ENCODE measurements at regions not wholly inside any gene's neighbourhood (a gene's known extent, or its start where the extent isn't known, plus 50 kb on each side); places are given as distances from the start of the nearest gene placed in this dataset.
A peak's percentile ranks its signal among the peaks of the same experiment; 100 is the strongest.

DNA sequence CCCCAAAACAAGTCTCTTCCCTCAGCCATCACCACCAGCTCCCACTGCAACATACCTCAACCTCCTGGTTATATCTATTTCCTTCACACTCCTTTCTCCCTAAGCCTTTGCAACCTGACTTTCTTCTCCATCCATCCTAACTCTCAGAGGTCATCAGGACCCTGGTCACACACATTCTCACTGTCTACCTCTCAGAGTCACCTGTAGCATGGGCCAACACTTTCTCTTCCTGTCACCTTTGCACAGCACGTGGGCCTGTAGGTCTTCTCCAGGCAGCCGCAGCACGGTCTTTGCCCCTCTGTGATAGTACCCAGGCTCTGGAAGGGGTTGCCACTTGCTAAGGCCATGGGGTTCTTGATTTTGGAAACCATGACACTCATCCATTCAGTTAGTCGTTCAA is 921.1 kb downstream of the UQCRFS1 start:
- H2BK15ac ChIP-seq (ENCODE audit: low read depth, low read length) = no peak overlapping the region
- no peak overlapping the region for H3K4me2 ChIP-seq (ENCODE audit: insufficient read depth, insufficient read length, low read length)
- H2AFZ ChIP-seq (ENCODE audit: low read length) = no peak overlapping the region
- H3K9me3 ChIP-seq (ENCODE audit: control insufficient read depth, low read depth, low read length) = no peaks in the 10 kb centered on the region
- H3K23me2 ChIP-seq (ENCODE audit: insufficient read length, low read depth, low read length, poor library complexity, severe bottlenecking) = no peaks in the 10 kb centered on the region
- H3K79me2 ChIP-seq (ENCODE audit: insufficient read depth, low read length) = no peaks in the 10 kb centered on the region
- H3K27me3 ChIP-seq (ENCODE audit: insufficient read depth, low read length) = no peaks in the 10 kb centered on the region
- H3K9ac ChIP-seq (ENCODE audit: extremely low read depth, insufficient read length, low read length) = no peak overlapping the region
- no peaks in the 10 kb centered on the region for H4K20me1 ChIP-seq (ENCODE audit: control insufficient read depth, insufficient read depth, insufficient read length)
- no peak overlapping the region for H3K4ac ChIP-seq (ENCODE audit: low read depth, low read length)
- no peaks in the 10 kb centered on the region for H3K36me3 Mint-ChIP-seq (ENCODE audit: insufficient read depth in 1 of 3, low read depth in 3 of 3)
- H3K27ac Mint-ChIP-seq = peak overlapping the region; percentile 37 to 86 (median 84); a peak in 6 of 7 replicates
- H3K23ac ChIP-seq (ENCODE audit: insufficient read length, low read depth, low read length) = no peak overlapping the region
- H2BK5ac ChIP-seq (ENCODE audit: insufficient read length, low read length) = no peak overlapping the region
- H3T11ph ChIP-seq (ENCODE audit: low read length) = no peak overlapping the region
- DNase-seq = no peak
- peaks cover 17% of the 10 kb centered on the region for H3K4me1 ChIP-seq (ENCODE audit: insufficient read depth, low read length)
- H2BK12ac ChIP-seq (ENCODE audit: insufficient read length, low read depth, low read length) = peak overlapping the region; percentile 38
- H4K5ac ChIP-seq (ENCODE audit: insufficient read length, low read depth, low read length) = no peak overlapping the region
- TF ChIP-seq, protein P1, sequence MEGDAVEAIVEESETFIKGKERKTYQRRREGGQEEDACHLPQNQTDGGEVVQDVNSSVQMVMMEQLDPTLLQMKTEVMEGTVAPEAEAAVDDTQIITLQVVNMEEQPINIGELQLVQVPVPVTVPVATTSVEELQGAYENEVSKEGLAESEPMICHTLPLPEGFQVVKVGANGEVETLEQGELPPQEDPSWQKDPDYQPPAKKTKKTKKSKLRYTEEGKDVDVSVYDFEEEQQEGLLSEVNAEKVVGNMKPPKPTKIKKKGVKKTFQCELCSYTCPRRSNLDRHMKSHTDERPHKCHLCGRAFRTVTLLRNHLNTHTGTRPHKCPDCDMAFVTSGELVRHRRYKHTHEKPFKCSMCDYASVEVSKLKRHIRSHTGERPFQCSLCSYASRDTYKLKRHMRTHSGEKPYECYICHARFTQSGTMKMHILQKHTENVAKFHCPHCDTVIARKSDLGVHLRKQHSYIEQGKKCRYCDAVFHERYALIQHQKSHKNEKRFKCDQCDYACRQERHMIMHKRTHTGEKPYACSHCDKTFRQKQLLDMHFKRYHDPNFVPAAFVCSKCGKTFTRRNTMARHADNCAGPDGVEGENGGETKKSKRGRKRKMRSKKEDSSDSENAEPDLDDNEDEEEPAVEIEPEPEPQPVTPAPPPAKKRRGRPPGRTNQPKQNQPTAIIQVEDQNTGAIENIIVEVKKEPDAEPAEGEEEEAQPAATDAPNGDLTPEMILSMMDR (conservative IDR thresholded peaks at IDR 0.05) = no peak
- H4K8ac ChIP-seq (replicated peaks; ENCODE audit: insufficient read length, low read depth, low read length) = no peak overlapping the region
- H3K4me1 Mint-ChIP-seq = peaks cover 60 to 71% of the 10 kb centered on the region in 2 experiments
- H2BK120ac ChIP-seq (ENCODE audit: low read depth, low read length, poor library complexity, severe bottlenecking) = no peak overlapping the region
- H3K18ac ChIP-seq (ENCODE audit: insufficient read length, low read depth, low read length) = peak overlapping the region; percentile 75
- H3K27me3 Mint-ChIP-seq (ENCODE audit: low read depth) = no peaks in the 10 kb centered on the region
- no peaks in the 10 kb centered on the region for H3K79me1 ChIP-seq (ENCODE audit: insufficient read depth, low read depth, low read length, poor library complexity, severe bottlenecking)
- no peak overlapping the region for H3K27ac ChIP-seq (ENCODE audit: insufficient read length, low read depth, low read length)
- H2BK20ac ChIP-seq (ENCODE audit: low read depth, low read length, poor library complexity, severe bottlenecking) = no peak overlapping the region
- no CpG with 5 or more reads among the region's 4 CpGs for WGBS (ENCODE audit: extremely low coverage, insufficient read length, low lambda C conversion rate)
- peak overlapping the region; percentile 67; the same call in 1 of the 2 replicates for H3K14ac ChIP-seq (ENCODE audit: insufficient read depth, low read length)
- H2AK5ac ChIP-seq (ENCODE audit: insufficient read length, low read length) = no peak overlapping the region
- no peak overlapping the region for H4K91ac ChIP-seq (ENCODE audit: insufficient read length, low read depth, low read length)
- no peak overlapping the region for H3K56ac ChIP-seq (ENCODE audit: insufficient read length, low read depth, low read length)
- peak overlapping the region in 1 of 2 experiments; percentile 59; a peak in 4 of 5 replicates for H3K4me3 Mint-ChIP-seq
- no peaks in the 10 kb centered on the region; a peak in 2 of 5 replicates for H3K9me3 Mint-ChIP-seq
